HL-60 (cell line): ENCODE measurements at regions not wholly inside any gene's neighbourhood (a gene's known extent, or its start where the extent isn't known, plus 50 kb on each side); places are given as distances from the start of the nearest gene placed in this dataset.

Experiments
- CTCF ChIP-seq: IDR thresholded peaks from one replicate; pipeline ENCODE4 v1.5.1; 2011; ENCODE audit warnings: low read length, control low read depth, inconsistent platforms; ENCODE audit not compliant: insufficient read depth
- POLR2AphosphoS5 ChIP-seq: IDR thresholded peaks from 2 replicates; pipeline ENCODE4 v1.6.1; 2012; ENCODE audit warnings: low read depth
- REST ChIP-seq: IDR thresholded peaks from 2 replicates; pipeline ENCODE4 v1.6.1; 2012; ENCODE audit warnings: low read depth; ENCODE audit not compliant: insufficient replicate concordance

- TF ChIP-seq CTCF (no peak), POLR2AphosphoS5 (no peak), REST (no peak)
Measured at GRCh38 chr3:87390821-87391220, 114.4 kb upstream of the POU1F1 start.
